ENCODE measurements at regions not wholly inside any gene's neighbourhood (a gene's known extent, or its start where the extent isn't known, plus 50 kb on each side); places are given as distances from the start of the nearest gene placed in this dataset.

GRCh38 chr20:48204499-48204898 is 419.2 kb upstream of the SULF2 start:
- TF ChIP-seq CTCF (IDR thresholded peaks at IDR 0.05) (no peak), NR3C1 (CRISPR knock-in tag; conservative IDR thresholded peaks at IDR 0.05; ENCODE audit: low read depth) (no peak), ZNF263 (CRISPR knock-in tag; IDR thresholded peaks at IDR 0.05; ENCODE audit: low read depth) (no peak), ZMAT4 (CRISPR knock-in tag; IDR thresholded peaks at IDR 0.05) (no peak), FOXP1 (CRISPR knock-in tag; IDR thresholded peaks at IDR 0.05; ENCODE audit: borderline replicate concordance) (no peak)
- TF ChIP-seq, protein P1, sequence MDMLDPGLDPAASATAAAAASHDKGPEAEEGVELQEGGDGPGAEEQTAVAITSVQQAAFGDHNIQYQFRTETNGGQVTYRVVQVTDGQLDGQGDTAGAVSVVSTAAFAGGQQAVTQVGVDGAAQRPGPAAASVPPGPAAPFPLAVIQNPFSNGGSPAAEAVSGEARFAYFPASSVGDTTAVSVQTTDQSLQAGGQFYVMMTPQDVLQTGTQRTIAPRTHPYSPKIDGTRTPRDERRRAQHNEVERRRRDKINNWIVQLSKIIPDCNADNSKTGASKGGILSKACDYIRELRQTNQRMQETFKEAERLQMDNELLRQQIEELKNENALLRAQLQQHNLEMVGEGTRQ (CRISPR knock-in tag; IDR thresholded peaks at IDR 0.05) = no peak
- TF ChIP-seq, protein P2, sequence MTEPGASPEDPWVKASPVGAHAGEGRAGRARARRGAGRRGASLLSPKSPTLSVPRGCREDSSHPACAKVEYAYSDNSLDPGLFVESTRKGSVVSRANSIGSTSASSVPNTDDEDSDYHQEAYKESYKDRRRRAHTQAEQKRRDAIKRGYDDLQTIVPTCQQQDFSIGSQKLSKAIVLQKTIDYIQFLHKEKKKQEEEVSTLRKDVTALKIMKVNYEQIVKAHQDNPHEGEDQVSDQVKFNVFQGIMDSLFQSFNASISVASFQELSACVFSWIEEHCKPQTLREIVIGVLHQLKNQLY (CRISPR knock-in tag; IDR thresholded peaks at IDR 0.05) = no peak
